CD4-positive, alpha-beta T cell (primary cell): ENCODE measurements at regions not wholly inside any gene's neighbourhood (a gene's known extent, or its start where the extent isn't known, plus 50 kb on each side); places are given as distances from the start of the nearest gene placed in this dataset.

ENCODE experiments used
- ATAC-seq: fragments of 200-7000 bp; cut with Tn5 transposase; one replicate; pipeline ENCODE4 v1.10.0; 2022; ENCODE audit warnings: mild to moderate bottlenecking; ENCODE audit not compliant: poor library complexity
- CTCF ChIA-PET: fragments of 350-600 bp; sonication (Branson Sonifier 250); formaldehyde crosslinking; loops from one replicate; lab custom pipeline; 2021; ENCODE audit warnings: antibody characterized with exemption, inconsistent platforms; lab: Charles Lee
- POLR2A ChIA-PET: fragments of 350-600 bp; sonication (Branson Sonifier 250); formaldehyde crosslinking; loops from one replicate; lab custom pipeline; 2021; ENCODE audit warnings: antibody characterized with exemption, inconsistent platforms; lab: Charles Lee
- DNase-seq, 14 experiments: peaks; one replicate each; pipeline ENCODE4 v3.0.0-alpha.2; 2013 to 2020; ENCODE audit warnings: mixed read lengths in 2 of 14
- H3K27ac ChIP-seq, 2 donors: one replicate each; pipeline versions ENCODE4 v1.5.1 to v1.7.0; 2013; ENCODE audit warnings: low read length in 2 of 2, low read depth in 1 of 2, mild to moderate bottlenecking in 1 of 2
- H3K27me3 ChIP-seq, 2 experiments: 1 replicate in 1 of 2; 2 replicates in 1 of 2; pipeline versions ENCODE4 v1.6.1 to v1.7.0; 2013; ENCODE audit warnings: low read length in 2 of 2, control low read depth in 1 of 2, mild to moderate bottlenecking in 1 of 2, moderate library complexity in 1 of 2; ENCODE audit not compliant: insufficient read depth in 2 of 2, control insufficient read depth in 1 of 2
- H3K36me3 ChIP-seq: one replicate; pipeline ENCODE4 v1.6.1; 2013; ENCODE audit warnings: low read length, control low read depth; ENCODE audit not compliant: insufficient read depth
- H3K4me1 ChIP-seq: one replicate; pipeline ENCODE4 v1.6.1; 2013; ENCODE audit warnings: low read length, control low read depth; ENCODE audit not compliant: insufficient read depth
- H3K4me3 ChIP-seq: one replicate; pipeline ENCODE4 v1.5.1; 2013; ENCODE audit warnings: mild to moderate bottlenecking, low read length, moderate library complexity
- H3K9me3 ChIP-seq, 2 experiments: 1 replicate in 1 of 2; 2 replicates in 1 of 2; pipeline versions ENCODE4 v1.6.1 to v1.7.0; 2013; ENCODE audit warnings: low read length in 2 of 2, mild to moderate bottlenecking in 2 of 2, control low read depth in 1 of 2, moderate library complexity in 1 of 2; ENCODE audit not compliant: control insufficient read depth in 1 of 2, insufficient read depth in 1 of 2
- H3K27ac Mint-ChIP-seq: one replicate; pipeline ENCODE4 v1.8.0; 2020; ENCODE audit warnings: mixed read lengths
- H3K27me3 Mint-ChIP-seq: one replicate; pipeline ENCODE4 v1.8.0; 2021; ENCODE audit warnings: mixed read lengths
- H3K36me3 Mint-ChIP-seq: one replicate; pipeline ENCODE4 v1.8.0; 2021; ENCODE audit warnings: low read depth, mixed read lengths
- H3K4me1 Mint-ChIP-seq: one replicate; pipeline ENCODE4 v1.8.0; 2021; ENCODE audit warnings: low read depth, mixed read lengths
- H3K4me3 Mint-ChIP-seq: one replicate; pipeline ENCODE4 v1.8.0; 2020; ENCODE audit warnings: mild to moderate bottlenecking, mixed read lengths
- H3K9me3 Mint-ChIP-seq: one replicate; pipeline ENCODE4 v1.8.0; 2020; ENCODE audit warnings: mixed read lengths
- intact Hi-C, 2 experiments: fragments of 100-400 bp; cut with DNase I in 1 of 2; cut with micrococcal nuclease in 1 of 2; formaldehyde crosslinking; loops; one replicate each; pipeline versions ENCODE4 v1.15.1 to v1.9.0; 2023 to 2025; cut with DNase I, micrococcal nuclease
- TF ChIP-seq, protein P1 (sequence below): fragments of 200-600 bp; IDR thresholded peaks from one replicate; pipeline ENCODE4 v1.8.0; 2022; ENCODE audit warnings: antibody characterized with exemption, mild to moderate bottlenecking

GRCh38 chr5:121758615-121759014, 93.1 kb upstream of the FTMT start:
- Histone ChIP-seq H3K27ac (no peak overlapping the region), H3K9me3 (no peaks in the 10 kb centered on the region), H3K36me3 (no peaks in the 10 kb centered on the region), H3K4me3 (no peak overlapping the region), H3K27me3 (no peaks in the 10 kb centered on the region), H3K4me1 (no peaks in the 10 kb centered on the region)
- CTCF ChIA-PET = no interaction called here
- POLR2A ChIA-PET = no interaction called here
- H3K27me3 Mint-ChIP-seq = no peaks in the 10 kb centered on the region
- TF ChIP-seq, protein P1, sequence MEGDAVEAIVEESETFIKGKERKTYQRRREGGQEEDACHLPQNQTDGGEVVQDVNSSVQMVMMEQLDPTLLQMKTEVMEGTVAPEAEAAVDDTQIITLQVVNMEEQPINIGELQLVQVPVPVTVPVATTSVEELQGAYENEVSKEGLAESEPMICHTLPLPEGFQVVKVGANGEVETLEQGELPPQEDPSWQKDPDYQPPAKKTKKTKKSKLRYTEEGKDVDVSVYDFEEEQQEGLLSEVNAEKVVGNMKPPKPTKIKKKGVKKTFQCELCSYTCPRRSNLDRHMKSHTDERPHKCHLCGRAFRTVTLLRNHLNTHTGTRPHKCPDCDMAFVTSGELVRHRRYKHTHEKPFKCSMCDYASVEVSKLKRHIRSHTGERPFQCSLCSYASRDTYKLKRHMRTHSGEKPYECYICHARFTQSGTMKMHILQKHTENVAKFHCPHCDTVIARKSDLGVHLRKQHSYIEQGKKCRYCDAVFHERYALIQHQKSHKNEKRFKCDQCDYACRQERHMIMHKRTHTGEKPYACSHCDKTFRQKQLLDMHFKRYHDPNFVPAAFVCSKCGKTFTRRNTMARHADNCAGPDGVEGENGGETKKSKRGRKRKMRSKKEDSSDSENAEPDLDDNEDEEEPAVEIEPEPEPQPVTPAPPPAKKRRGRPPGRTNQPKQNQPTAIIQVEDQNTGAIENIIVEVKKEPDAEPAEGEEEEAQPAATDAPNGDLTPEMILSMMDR = no peak
- DNase-seq (no peak), ATAC-seq (no peak)
- no peaks in the 10 kb centered on the region for H3K4me1 Mint-ChIP-seq
- H3K4me3 Mint-ChIP-seq = no peak overlapping the region
- intact Hi-C loops = no loop called here
- H3K27ac Mint-ChIP-seq = no peak overlapping the region
- H3K36me3 Mint-ChIP-seq = no peaks in the 10 kb centered on the region
- no peaks in the 10 kb centered on the region for H3K9me3 Mint-ChIP-seq

DNA sequence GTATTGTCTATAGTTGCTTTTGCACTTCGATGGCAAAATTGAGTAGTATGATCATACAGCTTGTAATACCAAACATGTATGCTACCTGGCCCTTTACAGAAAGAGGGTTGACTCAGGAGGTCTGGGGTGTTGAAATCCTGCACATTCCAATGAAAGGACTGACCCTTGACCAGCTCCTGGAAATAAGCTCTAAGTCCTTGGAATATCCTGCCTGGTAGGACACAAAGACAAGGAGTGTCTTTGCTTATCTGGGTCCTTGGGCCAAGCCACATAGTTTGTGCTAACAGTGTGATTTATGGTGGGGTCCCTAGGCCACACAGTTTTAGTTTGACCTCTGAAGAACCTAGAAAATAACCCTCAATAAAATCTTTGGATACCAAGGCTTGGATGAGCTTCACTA, 89.3 kb upstream of the FTMT start:
- H3K9me3 ChIP-seq = no peaks in the 10 kb centered on the region
- TF ChIP-seq, protein P1 = no peak
- intact Hi-C loops = no loop called here

GRCh38 chr5:121763665-121764064, 88.0 kb upstream of the FTMT start:
- Histone ChIP-seq H3K36me3 (no peaks in the 10 kb centered on the region), H3K27me3 (no peaks in the 10 kb centered on the region), H3K4me1 (no peaks in the 10 kb centered on the region), H3K4me3 (no peak overlapping the region), H3K9me3 (no peaks in the 10 kb centered on the region), H3K27ac (no peak overlapping the region)
- ChIA-PET CTCF (interaction anchor here (1.8 kb wide), 1 partner anchor 24 kb away, joined by 3 read pairs; no protein-coding TSS in a partner anchor), POLR2A (no interaction called here)
- ATAC-seq (no peak), DNase-seq (no peak)
- no peaks in the 10 kb centered on the region for H3K9me3 Mint-ChIP-seq
- intact Hi-C loops = no loop called here
- no peak overlapping the region for H3K27ac Mint-ChIP-seq
- H3K36me3 Mint-ChIP-seq = no peaks in the 10 kb centered on the region
- no peaks in the 10 kb centered on the region for H3K27me3 Mint-ChIP-seq
- TF ChIP-seq, protein P1 = no peak
- H3K4me1 Mint-ChIP-seq = no peaks in the 10 kb centered on the region
- H3K4me3 Mint-ChIP-seq = no peak overlapping the region

More for the DNA sequence above, 89.3 kb upstream of the FTMT start:
- no peak for DNase-seq
- no peaks in the 10 kb centered on the region for H3K36me3 ChIP-seq
- no peak overlapping the region for H3K4me3 Mint-ChIP-seq
- no peak overlapping the region for H3K4me3 ChIP-seq
- no peaks in the 10 kb centered on the region for H3K4me1 Mint-ChIP-seq
- no peaks in the 10 kb centered on the region for H3K36me3 Mint-ChIP-seq
- ChIA-PET CTCF (interaction anchor here (1.4 kb wide), 1 partner anchor 20 kb away, joined by 3 read pairs; no protein-coding TSS in a partner anchor), POLR2A (no interaction called here)
- no peak overlapping the region for H3K27ac ChIP-seq
- no peaks in the 10 kb centered on the region for H3K27me3 Mint-ChIP-seq
- no peak overlapping the region for H3K27ac Mint-ChIP-seq
- H3K4me1 ChIP-seq = no peaks in the 10 kb centered on the region
- no peaks in the 10 kb centered on the region for H3K9me3 Mint-ChIP-seq
- no peaks in the 10 kb centered on the region for H3K27me3 ChIP-seq
- no peak for ATAC-seq
